IPS DF 6.9 (cell line): ENCODE measurements at regions not wholly inside any gene's neighbourhood (a gene's known extent, or its start where the extent isn't known, plus 50 kb on each side); places are given as distances from the start of the nearest gene placed in this dataset.

Experiments used
- DNase-seq: peaks from one replicate; pipeline ENCODE4 v3.0.0-alpha.2; 2013; ENCODE audit warnings: low read depth, low spot score
- H3K27ac ChIP-seq: one replicate; pipeline ENCODE4 v1.5.1; 2013; ENCODE audit warnings: low read length, control low read depth
- H3K27me3 ChIP-seq: 2 replicates; pipeline ENCODE4 v1.6.1; 2013; ENCODE audit warnings: mild to moderate bottlenecking, low read length; ENCODE audit not compliant: control insufficient read depth, insufficient read depth
- H3K36me3 ChIP-seq: 2 replicates; pipeline ENCODE4 v1.6.1; 2013; ENCODE audit warnings: low read length; ENCODE audit not compliant: control insufficient read depth, insufficient read depth
- H3K4me1 ChIP-seq: 2 replicates; pipeline ENCODE4 v1.6.1; 2013; ENCODE audit warnings: low read length; ENCODE audit not compliant: control insufficient read depth, insufficient read depth
- H3K4me3 ChIP-seq: 2 replicates; pipeline ENCODE4 v1.5.1; 2013; ENCODE audit warnings: mild to moderate bottlenecking, low read length
- H3K9me3 ChIP-seq: 2 replicates; pipeline ENCODE4 v1.6.1; 2013; ENCODE audit warnings: low read length, inconsistent platforms; ENCODE audit not compliant: control insufficient read depth, insufficient read depth
- WGBS: extraction: QIAGEN DNeasy Blood & Tissue Kit; methylation state at CpG from one replicate; pipeline ENCODE4 v1.1.7; 2013; ENCODE audit warnings: mixed read lengths, missing lambda C conversion rate; ENCODE audit not compliant: insufficient read length, insufficient coverage; 5-methylcytosine and 5-hydroxymethylcytosine counted together

GRCh38 chr6:100172322-100172713 lies 178.3 kb upstream of the MCHR2 start:
- Histone ChIP-seq H3K27ac (no peak overlapping the region), H3K4me1 (peaks cover 5% of the 10 kb centered on the region; the same call in 1 of the 2 replicates), H3K9me3 (no peaks in the 10 kb centered on the region), H3K36me3 (no peaks in the 10 kb centered on the region), H3K27me3 (no peaks in the 10 kb centered on the region; the same call in 1 of the 2 replicates), H3K4me3 (no peak overlapping the region)
- no CpG with 5 or more reads among the region's 3 CpGs for WGBS
- DNase-seq = no peak

GRCh38 chr6:100171533-100172321 lies 177.7 kb upstream of the MCHR2 start:
- no peaks in the 10 kb centered on the region; the same call in 1 of the 2 replicates for H3K27me3 ChIP-seq
- H3K27ac ChIP-seq = no peak overlapping the region
- H3K9me3 ChIP-seq = no peaks in the 10 kb centered on the region
- peaks cover 5% of the 10 kb centered on the region; the same call in 1 of the 2 replicates for H3K4me1 ChIP-seq
- DNase-seq = no peak
- no CpG with 5 or more reads among the region's 4 CpGs for WGBS
- H3K4me3 ChIP-seq = no peak overlapping the region
- H3K36me3 ChIP-seq = no peaks in the 10 kb centered on the region

- no peaks in the 10 kb centered on the region; the same call in 1 of the 2 replicates for H3K27me3 ChIP-seq
- H3K4me3 ChIP-seq = no peak overlapping the region
- no peaks in the 10 kb centered on the region for H3K36me3 ChIP-seq
- WGBS = no CpG with 5 or more reads among the region's 3 CpGs
- no peak overlapping the region for H3K27ac ChIP-seq
- no peaks in the 10 kb centered on the region for H3K9me3 ChIP-seq
- no peak for DNase-seq
- H3K4me1 ChIP-seq = peaks cover 4% of the 10 kb centered on the region; the same call in 1 of the 2 replicates
These were observed 174.1 kb upstream of the MCHR2 start for GRCh38 chr6:100168148-100168547.

- WGBS = no CpG with 5 or more reads among the region's 4 CpGs
- Histone ChIP-seq H3K27me3 (no peaks in the 10 kb centered on the region; the same call in 1 of the 2 replicates), H3K36me3 (no peaks in the 10 kb centered on the region), H3K4me1 (peaks cover 4% of the 10 kb centered on the region; the same call in 1 of the 2 replicates), H3K4me3 (no peak overlapping the region), H3K9me3 (no peaks in the 10 kb centered on the region), H3K27ac (no peak overlapping the region)
- no peak for DNase-seq
These were observed 173.6 kb upstream of the MCHR2 start for GRCh38 chr6:100167585-100167984.

GRCh38 chr6:100166956-100167355 lies 172.9 kb upstream of the MCHR2 start:
- Histone ChIP-seq H3K4me1 (peaks cover 7% of the 10 kb centered on the region; the same call in 1 of the 2 replicates), H3K4me3 (no peak overlapping the region), H3K36me3 (no peaks in the 10 kb centered on the region), H3K9me3 (no peaks in the 10 kb centered on the region), H3K27ac (no peak overlapping the region), H3K27me3 (no peaks in the 10 kb centered on the region; the same call in 1 of the 2 replicates)
- DNase-seq = no peak
- no CpG with 5 or more reads among the region's 2 CpGs for WGBS

GRCh38 chr6:100165442-100165841 lies 171.4 kb upstream of the MCHR2 start:
- Histone ChIP-seq H3K36me3 (no peaks in the 10 kb centered on the region), H3K4me1 (peaks cover 9% of the 10 kb centered on the region; the same call in 1 of the 2 replicates), H3K4me3 (no peak overlapping the region), H3K27ac (no peak overlapping the region), H3K27me3 (no peaks in the 10 kb centered on the region; the same call in 1 of the 2 replicates), H3K9me3 (no peaks in the 10 kb centered on the region)
- DNase-seq = no peak

GRCh38 chr6:100163035-100163434 lies 169.0 kb upstream of the MCHR2 start:
- H3K4me3 ChIP-seq = no peak overlapping the region
- H3K27me3 ChIP-seq = no peaks in the 10 kb centered on the region
- H3K4me1 ChIP-seq = peaks cover 8% of the 10 kb centered on the region; the same call in 1 of the 2 replicates
- no CpG with 5 or more reads among the region's 5 CpGs for WGBS
- no peaks in the 10 kb centered on the region for H3K36me3 ChIP-seq
- no peak overlapping the region for H3K27ac ChIP-seq
- no peak for DNase-seq
- H3K9me3 ChIP-seq = no peaks in the 10 kb centered on the region

GRCh38 chr6:100161782-100162365 lies 167.9 kb upstream of the MCHR2 start:
- WGBS = no CpG with 5 or more reads among the region's 2 CpGs
- Histone ChIP-seq H3K27ac (no peak overlapping the region), H3K36me3 (no peaks in the 10 kb centered on the region), H3K9me3 (no peaks in the 10 kb centered on the region), H3K4me1 (peaks cover 8% of the 10 kb centered on the region; the same call in 1 of the 2 replicates), H3K4me3 (no peak overlapping the region), H3K27me3 (no peaks in the 10 kb centered on the region)
- no peak for DNase-seq

GRCh38 chr6:100160930-100161329 lies 166.9 kb upstream of the MCHR2 start:
- H3K36me3 ChIP-seq = no peaks in the 10 kb centered on the region
- no peak overlapping the region for H3K27ac ChIP-seq
- no CpG with 5 or more reads among the region's 3 CpGs for WGBS
- peaks cover 8% of the 10 kb centered on the region; the same call in 1 of the 2 replicates for H3K4me1 ChIP-seq
- no peak overlapping the region for H3K4me3 ChIP-seq
- no peaks in the 10 kb centered on the region for H3K27me3 ChIP-seq
- H3K9me3 ChIP-seq = no peaks in the 10 kb centered on the region
- no peak for DNase-seq

GRCh38 chr6:100155141-100155540 lies 161.1 kb upstream of the MCHR2 start:
- no peaks in the 10 kb centered on the region for H3K9me3 ChIP-seq
- DNase-seq = no peak

More at GRCh38 chr6:100155141-100155540, 161.1 kb upstream of the MCHR2 start:
- Histone ChIP-seq H3K4me1 (no peaks in the 10 kb centered on the region; the same call in 1 of the 2 replicates), H3K27ac (no peak overlapping the region), H3K36me3 (no peaks in the 10 kb centered on the region), H3K27me3 (no peaks in the 10 kb centered on the region), H3K4me3 (no peak overlapping the region)
- WGBS = no CpG with 5 or more reads among the region's 2 CpGs
